ENCODE measurements at regions not wholly inside any gene's neighbourhood (a gene's known extent, or its start where the extent isn't known, plus 50 kb on each side); places are given as distances from the start of the nearest gene placed in this dataset.

GRCh38 chr11:95585069-95585751 lies 204.4 kb downstream of the FAM76B start:
- TF ChIP-seq EZH2 (IDR thresholded peaks at IDR 0.05; ENCODE audit: borderline replicate concordance, insufficient read depth, low read depth, low read length, poor library complexity, severe bottlenecking): no peak
- no peak for TF ChIP-seq CTCF (IDR thresholded peaks at IDR 0.05)

Data from B cell (primary cell).